Neural cell (in vitro differentiated cells): ENCODE measurements at regions not wholly inside any gene's neighbourhood (a gene's known extent, or its start where the extent isn't known, plus 50 kb on each side); places are given as distances from the start of the nearest gene placed in this dataset.

Experiments used
- H2AFZ ChIP-seq: fragments of 200-600, 300-800 bp; sonication (generic), shearing (Covaris generic); 2 replicates; pipeline ENCODE4 v1.6.0; 2014; ENCODE audit warnings: low read depth, mild to moderate bottlenecking, antibody characterized with exemption, low read length, moderate library complexity
- H3F3A ChIP-seq: fragments of 200-600 bp; shearing (Covaris generic); 2 replicates; pipeline ENCODE4 v1.6.1; 2016; ENCODE audit warnings: mild to moderate bottlenecking, moderate library complexity, mixed read lengths, antibody characterized with exemption, low read length; ENCODE audit not compliant: insufficient read depth, poor library complexity, severe bottlenecking
- H3K27ac ChIP-seq: fragments of 200-600, 300-800 bp; sonication (generic), shearing (Covaris generic); 2 replicates; pipeline ENCODE4 v1.5.1; 2014; ENCODE audit warnings: mild to moderate bottlenecking, low read length, moderate library complexity
- H3K27me3 ChIP-seq: fragments of 300-800, 200-600 bp; sonication (generic), shearing (Covaris generic); 2 replicates; pipeline ENCODE4 v1.6.0; 2014; ENCODE audit warnings: mild to moderate bottlenecking, low read depth, low read length, moderate library complexity; ENCODE audit not compliant: insufficient read depth
- H3K36me3 ChIP-seq: fragments of 300-800, 200-600 bp; sonication (generic), shearing (Covaris generic); 2 replicates; pipeline ENCODE4 v1.5.1; 2014; ENCODE audit warnings: mild to moderate bottlenecking, antibody characterized with exemption, low read length, moderate library complexity; ENCODE audit not compliant: insufficient read depth
- H3K4me2 ChIP-seq: fragments of 300-800, 200-600 bp; sonication (generic), shearing (Covaris generic); 2 replicates; pipeline ENCODE4 v1.6.0; 2014; ENCODE audit warnings: mild to moderate bottlenecking, low read length
- H3K4me3 ChIP-seq: fragments of 300-800, 200-600 bp; sonication (generic), shearing (Covaris generic); 2 replicates; pipeline ENCODE4 v1.5.1; 2014; ENCODE audit warnings: mild to moderate bottlenecking, low read length, moderate library complexity
- H3K79me2 ChIP-seq: fragments of 200-600 bp; shearing (Covaris generic); replicated peaks from 2 replicates; pipeline ENCODE4 v1.6.0; 2014; ENCODE audit warnings: mild to moderate bottlenecking, low read length, moderate library complexity; ENCODE audit not compliant: insufficient read depth
- H3K9ac ChIP-seq: fragments of 300-800, 200-600 bp; sonication (generic), shearing (Covaris generic); 2 replicates; pipeline ENCODE4 v1.6.1; 2016; ENCODE audit warnings: mild to moderate bottlenecking, low read length, mixed read lengths
- H3K9me2 ChIP-seq: fragments of 200-600 bp; shearing (Covaris generic); 2 replicates; pipeline ENCODE4 v1.6.1; 2016; ENCODE audit warnings: mild to moderate bottlenecking, low read length, mixed read lengths; ENCODE audit not compliant: insufficient read depth
- H3K9me3 ChIP-seq: fragments of 200-600, 300-800 bp; sonication (generic), shearing (Covaris generic); 2 replicates; pipeline ENCODE4 v1.6.1; 2016; ENCODE audit warnings: mild to moderate bottlenecking, mixed run types, low read length, moderate library complexity, mixed read lengths
- H4K20me1 ChIP-seq: fragments of 200-600 bp; shearing (Covaris generic); 2 replicates; pipeline ENCODE4 v1.6.1; 2016; ENCODE audit warnings: mild to moderate bottlenecking, mixed run types; ENCODE audit not compliant: insufficient read depth
- CTCF ChIP-seq: fragments of 450-650 bp; IDR thresholded peaks from 2 replicates; pipeline ENCODE4 v1.5.1; 2014; ENCODE audit warnings: antibody characterized with exemption, mild to moderate bottlenecking, moderate library complexity; ENCODE audit not compliant: poor library complexity, severe bottlenecking
- EP300 ChIP-seq: fragments of 450-650 bp; conservative IDR thresholded peaks from 2 replicates; pipeline ENCODE4 v1.6.1; 2014; ENCODE audit warnings: antibody characterized with exemption, mild to moderate bottlenecking, moderate library complexity; ENCODE audit not compliant: poor library complexity, severe bottlenecking
- EZH2 ChIP-seq: fragments of 200-600, 300-800 bp; shearing (Covaris generic), sonication (generic); IDR thresholded peaks from 2 replicates; pipeline ENCODE4 v1.6.1; 2014; ENCODE audit warnings: antibody characterized with exemption, low read length, borderline replicate concordance, mild to moderate bottlenecking; ENCODE audit not compliant: insufficient read depth, poor library complexity, severe bottlenecking
- MXI1 ChIP-seq: fragments of 450-650 bp; conservative IDR thresholded peaks from 2 replicates; pipeline ENCODE4 v1.6.1; 2014; ENCODE audit warnings: antibody characterized with exemption, mild to moderate bottlenecking; ENCODE audit not compliant: poor library complexity, severe bottlenecking
- POLR2AphosphoS5 ChIP-seq: IDR thresholded peaks from 2 replicates; pipeline ENCODE4 v1.6.1; 2012
- RAD21 ChIP-seq: fragments of 450-650 bp; conservative IDR thresholded peaks from 2 replicates; pipeline ENCODE4 v1.6.1; 2014; ENCODE audit warnings: antibody characterized with exemption, mild to moderate bottlenecking, moderate library complexity
- REST ChIP-seq: IDR thresholded peaks from 2 replicates; pipeline ENCODE4 v1.6.1; 2012; ENCODE audit warnings: borderline replicate concordance
- SMC3 ChIP-seq: fragments of 450-650 bp; conservative IDR thresholded peaks from 2 replicates; pipeline ENCODE4 v1.6.1; 2014; ENCODE audit warnings: antibody characterized with exemption, mild to moderate bottlenecking, moderate library complexity; ENCODE audit not compliant: poor library complexity
- TAF1 ChIP-seq: IDR thresholded peaks from 2 replicates; pipeline ENCODE4 v1.6.1; 2012; ENCODE audit warnings: low read depth

- Histone ChIP-seq H3K9me3 (no peaks in the 10 kb centered on the region), H3K9me2 (no peaks in the 10 kb centered on the region), H3K36me3 (no peaks in the 10 kb centered on the region), H3K9ac (no peak overlapping the region), H3K79me2 (no peaks in the 10 kb centered on the region), H4K20me1 (no peaks in the 10 kb centered on the region), H3K27ac (no peak overlapping the region), H2AFZ (no peak overlapping the region), H3F3A (no peaks in the 10 kb centered on the region), H3K27me3 (no peaks in the 10 kb centered on the region), H3K4me2 (no peak overlapping the region), H3K4me3 (no peak overlapping the region)
- no peak for TF ChIP-seq EZH2
- TF ChIP-seq TAF1: no peak
- TF ChIP-seq RAD21: peak; percentile 25
- TF ChIP-seq MXI1: no peak
- TF ChIP-seq REST: no peak
- no peak for TF ChIP-seq POLR2AphosphoS5
- no peak for TF ChIP-seq EP300
- TF ChIP-seq SMC3: no peak
- peak; percentile 43 for TF ChIP-seq CTCF
Observed at GRCh38 chr9:103319979-103320378, 324.8 kb downstream of the CYLC2 start.

- H3K4me2 ChIP-seq: no peak overlapping the region
- H3K9ac ChIP-seq: no peak overlapping the region
- H3K36me3 ChIP-seq: no peaks in the 10 kb centered on the region
- no peaks in the 10 kb centered on the region for H3K79me2 ChIP-seq
- no peaks in the 10 kb centered on the region for H4K20me1 ChIP-seq
- H3K27me3 ChIP-seq: no peaks in the 10 kb centered on the region
- TF ChIP-seq EZH2: no peak
- TF ChIP-seq RAD21: no peak
- no peak for TF ChIP-seq MXI1
- TF ChIP-seq REST: no peak
- TF ChIP-seq TAF1: no peak
- H3K4me3 ChIP-seq: no peak overlapping the region
- H3F3A ChIP-seq: no peaks in the 10 kb centered on the region
- no peaks in the 10 kb centered on the region for H3K9me3 ChIP-seq
- no peak overlapping the region for H2AFZ ChIP-seq
- no peaks in the 10 kb centered on the region for H3K9me2 ChIP-seq
- no peak overlapping the region for H3K27ac ChIP-seq
Observed at GRCh38 chr9:103323699-103324098, 328.6 kb downstream of the CYLC2 start.
